SK-N-SH treated with all-trans-retinoic acid at 6 μM for 48 hours (cell line): ENCODE measurements at regions not wholly inside any gene's neighbourhood (a gene's known extent, or its start where the extent isn't known, plus 50 kb on each side); places are given as distances from the start of the nearest gene placed in this dataset.

Source experiments
- PPARA ChIP-seq: fragments of 250-450 bp; sonication (Bioruptor Pico); IDR thresholded peaks from 2 replicates; pipeline ENCODE4 v1.5.0; 2020; ENCODE audit warnings: mild to moderate bottlenecking, borderline replicate concordance
- RARB ChIP-seq: fragments of 250-450 bp; sonication (Bioruptor Pico); IDR thresholded peaks from 2 replicates; pipeline ENCODE4 v1.8.0; 2021; ENCODE audit warnings: mild to moderate bottlenecking, moderate library complexity
- TCF4 ChIP-seq: fragments of 250-450 bp; sonication (Bioruptor Pico); IDR thresholded peaks from 2 replicates; pipeline ENCODE4 v1.8.0; 2021; ENCODE audit warnings: mild to moderate bottlenecking, moderate library complexity, borderline replicate concordance
- ZC3H10 ChIP-seq: fragments of 250-450 bp; sonication (Bioruptor Pico); IDR thresholded peaks from 2 replicates; pipeline ENCODE4 v1.5.1; 2021; ENCODE audit warnings: mild to moderate bottlenecking, moderate library complexity
- ZNF70 ChIP-seq: fragments of 450-650 bp; formaldehyde crosslinking; IDR thresholded peaks from 2 replicates; pipeline ENCODE4 v1.5.0; 2020; ENCODE audit warnings: mild to moderate bottlenecking, moderate library complexity

GRCh38 chr1:81702903-81703302 is 97.8 kb upstream of the ADGRL2 start:
- TF ChIP-seq ZNF70: no peak
- no peak for TF ChIP-seq RARB
- TF ChIP-seq ZC3H10 (CRISPR knock-in tag): no peak; the same call in 1 of the 2 replicates
- TF ChIP-seq TCF4 (CRISPR knock-in tag): no peak
- no peak for TF ChIP-seq PPARA
